ENCODE measurements at regions not wholly inside any gene's neighbourhood (a gene's known extent, or its start where the extent isn't known, plus 50 kb on each side); places are given as distances from the start of the nearest gene placed in this dataset.

GRCh38 chr6:147127587-147127986, 76.6 kb upstream of the STXBP5 start:
- TF ChIP-seq CTCF (IDR thresholded peaks at IDR 0.05), result no peak

GRCh38 chr6:147128056-147128455, 76.2 kb upstream of the STXBP5 start:
- TF ChIP-seq CTCF (IDR thresholded peaks at IDR 0.05), result no peak

DNA sequence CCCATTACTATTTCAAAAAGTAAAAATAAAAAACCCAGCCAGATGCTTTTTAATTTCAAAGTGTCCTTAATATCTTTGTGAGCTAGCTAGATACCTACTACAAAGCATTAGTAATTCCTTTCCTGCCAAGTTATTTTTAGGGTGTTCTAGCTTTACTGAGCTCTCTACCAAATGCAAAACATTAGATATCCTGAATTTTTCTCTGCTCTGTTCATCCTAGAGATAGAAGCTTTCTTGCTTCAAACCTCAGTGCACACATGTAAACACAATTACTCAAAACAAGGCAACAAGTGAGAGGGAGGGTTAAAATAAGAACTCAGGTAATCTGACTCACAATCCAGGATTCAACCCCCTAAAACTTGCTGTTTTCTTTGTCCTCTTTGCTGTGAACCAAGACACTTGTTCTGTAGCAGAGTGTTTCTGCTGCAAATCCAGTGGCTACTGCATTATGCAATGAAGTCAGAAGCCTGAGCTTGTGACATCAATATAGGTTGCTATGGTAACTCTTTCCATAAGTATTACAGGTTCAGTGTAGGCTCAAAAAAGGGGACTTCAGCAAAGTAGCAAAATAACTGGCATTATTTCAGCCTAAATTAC, 72.6 kb upstream of the STXBP5 start:
- TF ChIP-seq CTCF (IDR thresholded peaks at IDR 0.05), result no peak

DNA sequence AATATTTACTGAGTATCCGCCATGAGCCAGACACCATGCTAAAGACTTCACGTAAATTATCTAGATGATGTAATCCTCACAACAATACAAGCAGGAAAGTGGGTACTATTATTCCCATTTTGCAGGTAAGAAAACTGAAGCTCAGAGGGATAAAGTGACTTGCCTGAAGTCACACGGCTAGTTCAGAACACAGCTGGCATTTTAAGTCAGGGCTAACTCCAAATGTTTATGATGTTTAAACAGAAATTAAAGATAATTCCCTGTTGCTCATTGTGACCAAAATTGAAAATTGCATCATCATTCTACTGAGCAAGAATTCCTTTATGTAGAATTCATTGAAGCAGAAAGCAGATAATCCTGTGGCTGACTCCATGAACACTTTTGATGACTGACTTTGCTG, 71.3 kb upstream of the STXBP5 start:
- TF ChIP-seq CTCF (IDR thresholded peaks at IDR 0.05), result no peak

DNA sequence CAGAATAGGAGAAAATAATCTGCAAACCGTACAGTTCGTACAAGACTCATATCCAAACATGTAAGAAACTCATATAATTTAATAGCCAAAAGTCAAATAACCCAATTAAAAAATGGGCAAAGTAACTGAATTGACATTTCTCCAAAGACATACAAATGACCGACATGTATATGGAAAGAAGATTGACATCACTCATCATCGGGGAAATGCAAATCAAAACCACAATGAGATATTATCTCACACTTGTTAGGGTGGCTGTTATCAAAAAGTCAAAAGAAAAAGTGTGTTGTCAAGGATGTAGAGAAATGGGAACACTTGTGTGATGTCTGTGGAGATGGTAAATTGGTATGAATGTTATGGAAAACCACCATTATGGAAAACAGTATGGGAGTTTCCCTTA, 70.5 kb upstream of the STXBP5 start:
- no peak for TF ChIP-seq CTCF (IDR thresholded peaks at IDR 0.05)

DNA sequence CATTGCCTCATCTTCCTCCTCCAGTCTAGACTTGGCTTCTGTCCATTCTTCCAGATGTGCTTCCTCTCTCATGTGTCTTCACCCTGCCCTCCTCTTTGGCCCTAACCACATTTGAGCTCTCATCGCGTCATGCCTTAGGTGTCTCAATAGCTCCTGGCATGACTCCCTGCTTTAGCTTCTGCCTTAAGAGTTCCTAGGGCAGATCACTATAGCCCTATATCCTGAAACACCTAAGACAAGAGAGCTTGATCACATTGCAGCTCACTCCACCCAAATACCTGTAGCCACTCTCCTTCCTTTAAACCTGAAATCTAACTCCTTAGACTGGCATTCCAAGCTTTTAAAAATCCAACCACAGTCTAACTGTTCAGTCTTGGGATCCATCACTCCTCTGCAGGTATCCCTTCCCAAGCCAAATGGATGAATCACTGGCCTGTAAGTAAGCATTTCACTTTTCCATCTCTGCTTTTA, 69.0 kb upstream of the STXBP5 start:
- TF ChIP-seq CTCF (IDR thresholded peaks at IDR 0.05), result no peak

GRCh38 chr6:147136057-147136456, 68.2 kb upstream of the STXBP5 start:
- no peak for TF ChIP-seq CTCF (IDR thresholded peaks at IDR 0.05)

GRCh38 chr6:147137986-147138385, 66.2 kb upstream of the STXBP5 start:
- TF ChIP-seq CTCF (IDR thresholded peaks at IDR 0.05), result no peak
